ENCODE measurements at regions not wholly inside any gene's neighbourhood (a gene's known extent, or its start where the extent isn't known, plus 50 kb on each side); places are given as distances from the start of the nearest gene placed in this dataset.

DNA sequence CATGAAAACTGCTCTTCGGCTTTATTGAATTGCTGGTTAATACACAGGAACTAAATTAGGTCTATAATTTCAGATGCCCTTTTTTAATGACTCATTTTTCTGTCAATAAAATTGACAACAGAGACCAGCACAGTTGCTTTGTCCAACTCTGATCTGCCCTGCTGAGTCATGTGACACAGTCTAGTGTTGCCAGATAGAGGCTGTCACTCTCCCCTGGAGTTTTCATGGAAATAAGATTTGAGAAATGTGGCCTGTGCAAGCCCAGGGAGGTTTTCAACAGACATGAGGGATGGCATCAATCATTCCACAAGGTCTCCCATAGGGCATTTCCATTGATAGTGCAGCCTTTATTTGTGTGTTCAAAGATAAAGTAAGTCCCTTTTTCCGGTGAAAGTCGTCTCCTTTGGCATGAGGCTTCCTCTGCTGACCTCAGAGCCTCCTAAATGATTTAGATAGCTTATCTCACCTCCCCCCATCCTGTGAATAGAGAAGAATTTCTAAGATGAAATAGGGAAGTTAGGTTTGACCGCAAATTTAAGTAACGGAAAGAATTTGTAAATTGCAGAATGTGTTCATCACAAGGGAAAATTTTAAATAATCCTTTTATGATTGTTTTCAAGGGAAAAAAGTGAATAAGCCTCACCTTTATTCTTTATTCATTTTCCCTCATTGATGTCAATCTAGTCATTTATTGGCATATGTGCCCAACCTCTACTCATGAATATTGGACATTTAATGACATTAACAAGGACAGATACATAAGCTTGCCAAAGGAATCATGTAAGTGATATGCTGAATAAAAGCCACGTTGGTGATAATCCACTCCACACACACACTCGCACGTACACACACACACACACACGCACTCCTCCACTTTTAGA, 277.7 kb downstream of the ADGB start:
- Histone ChIP-seq H3K27ac (ENCODE audit: poor library complexity, severe bottlenecking) (no peak overlapping the region), H3K4me1 (ENCODE audit: insufficient read depth, poor library complexity, severe bottlenecking) (no peaks in the 10 kb centered on the region), H3K27me3 (ENCODE audit: insufficient read depth, poor library complexity, severe bottlenecking) (no peaks in the 10 kb centered on the region), H3K36me3 (ENCODE audit: low read depth) (no peaks in the 10 kb centered on the region), H3K9me3 (ENCODE audit: severe bottlenecking) (no peaks in the 10 kb centered on the region), H3K4me3 (ENCODE audit: severe bottlenecking) (no peak overlapping the region)
- ATAC-seq (ENCODE audit: low read depth) = no peak
- TF ChIP-seq, protein P1, sequence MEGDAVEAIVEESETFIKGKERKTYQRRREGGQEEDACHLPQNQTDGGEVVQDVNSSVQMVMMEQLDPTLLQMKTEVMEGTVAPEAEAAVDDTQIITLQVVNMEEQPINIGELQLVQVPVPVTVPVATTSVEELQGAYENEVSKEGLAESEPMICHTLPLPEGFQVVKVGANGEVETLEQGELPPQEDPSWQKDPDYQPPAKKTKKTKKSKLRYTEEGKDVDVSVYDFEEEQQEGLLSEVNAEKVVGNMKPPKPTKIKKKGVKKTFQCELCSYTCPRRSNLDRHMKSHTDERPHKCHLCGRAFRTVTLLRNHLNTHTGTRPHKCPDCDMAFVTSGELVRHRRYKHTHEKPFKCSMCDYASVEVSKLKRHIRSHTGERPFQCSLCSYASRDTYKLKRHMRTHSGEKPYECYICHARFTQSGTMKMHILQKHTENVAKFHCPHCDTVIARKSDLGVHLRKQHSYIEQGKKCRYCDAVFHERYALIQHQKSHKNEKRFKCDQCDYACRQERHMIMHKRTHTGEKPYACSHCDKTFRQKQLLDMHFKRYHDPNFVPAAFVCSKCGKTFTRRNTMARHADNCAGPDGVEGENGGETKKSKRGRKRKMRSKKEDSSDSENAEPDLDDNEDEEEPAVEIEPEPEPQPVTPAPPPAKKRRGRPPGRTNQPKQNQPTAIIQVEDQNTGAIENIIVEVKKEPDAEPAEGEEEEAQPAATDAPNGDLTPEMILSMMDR (IDR thresholded peaks at IDR 0.05; ENCODE audit: poor library complexity, severe bottlenecking) = no peak
- DNase-seq (ENCODE audit: low spot score) = no peak

DNA sequence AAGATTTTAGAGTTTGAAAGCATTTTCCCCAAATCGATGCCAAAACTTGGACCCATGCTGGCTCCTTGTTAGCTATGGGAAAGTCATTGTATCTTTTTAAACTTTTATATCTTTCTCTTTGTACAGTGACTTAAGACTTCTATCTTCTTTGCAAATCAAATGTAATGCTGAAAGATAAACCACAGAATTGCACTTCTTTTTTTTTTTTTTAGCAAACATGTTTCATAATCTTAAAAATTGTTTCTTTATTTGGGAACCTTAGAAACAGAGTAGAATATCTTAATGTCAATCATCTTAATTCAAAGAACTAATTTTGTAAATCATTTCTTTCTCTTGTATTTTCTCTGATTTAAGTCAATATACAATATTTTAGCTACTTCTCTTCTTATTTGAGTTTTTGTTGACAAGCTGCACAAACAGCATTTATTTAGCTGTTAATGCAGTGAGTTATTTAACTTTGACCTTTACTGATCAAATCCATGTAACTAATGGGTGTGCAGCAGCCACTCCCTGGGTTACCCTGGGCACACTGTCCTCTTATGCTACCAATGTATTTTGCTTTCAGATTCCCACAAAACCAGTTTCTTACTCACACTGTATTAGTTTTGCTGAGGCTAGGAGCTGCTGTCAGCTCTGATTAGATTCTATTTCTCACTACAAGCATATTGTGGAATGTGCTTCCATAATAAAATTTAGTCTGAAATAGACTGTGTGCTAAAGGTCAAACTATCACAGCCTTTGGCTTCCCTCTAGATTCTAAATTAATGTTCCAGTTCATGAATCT, 279.6 kb downstream of the ADGB start:
- H3K4me3 ChIP-seq (ENCODE audit: severe bottlenecking) = no peak overlapping the region
- no peak overlapping the region for H3K27ac ChIP-seq (ENCODE audit: poor library complexity, severe bottlenecking)
- TF ChIP-seq, protein P1 (IDR thresholded peaks at IDR 0.05; ENCODE audit: poor library complexity, severe bottlenecking) = no peak

DNA sequence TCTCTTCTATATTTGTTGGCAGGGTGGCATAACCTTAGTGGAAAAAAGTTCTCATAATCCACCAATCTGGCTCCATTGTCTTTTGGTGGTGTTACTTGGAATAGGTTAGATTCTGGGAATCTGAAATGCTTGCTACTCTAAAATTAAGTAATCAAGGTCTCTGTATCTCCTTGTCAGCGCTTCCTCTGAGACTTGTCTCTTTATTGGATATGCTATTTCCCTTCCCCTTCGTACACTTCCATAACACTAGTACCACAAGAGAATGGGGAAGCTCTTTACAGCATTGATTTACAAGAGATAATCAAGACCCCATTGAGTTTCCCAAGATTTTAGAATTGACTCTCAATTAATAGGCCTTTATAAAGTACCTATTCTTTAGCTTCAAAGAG, 280.2 kb downstream of the ADGB start:
- no peaks in the 10 kb centered on the region for H3K36me3 ChIP-seq (ENCODE audit: low read depth)
- H3K4me1 ChIP-seq (ENCODE audit: insufficient read depth, poor library complexity, severe bottlenecking) = no peaks in the 10 kb centered on the region
- ATAC-seq (ENCODE audit: low read depth) (no peak), DNase-seq (ENCODE audit: low spot score) (no peak)
- TF ChIP-seq, protein P1 (IDR thresholded peaks at IDR 0.05; ENCODE audit: poor library complexity, severe bottlenecking) = no peak
- H3K4me3 ChIP-seq (ENCODE audit: severe bottlenecking) = no peak overlapping the region
- no peaks in the 10 kb centered on the region for H3K27me3 ChIP-seq (ENCODE audit: insufficient read depth, poor library complexity, severe bottlenecking)
- no peak overlapping the region for H3K27ac ChIP-seq (ENCODE audit: poor library complexity, severe bottlenecking)
- no peaks in the 10 kb centered on the region for H3K9me3 ChIP-seq (ENCODE audit: severe bottlenecking)

More for the DNA sequence above, 279.6 kb downstream of the ADGB start:
- ATAC-seq (ENCODE audit: low read depth) (no peak), DNase-seq (ENCODE audit: low spot score) (no peak)
- Histone ChIP-seq H3K9me3 (ENCODE audit: severe bottlenecking) (no peaks in the 10 kb centered on the region), H3K4me1 (ENCODE audit: insufficient read depth, poor library complexity, severe bottlenecking) (no peaks in the 10 kb centered on the region), H3K27me3 (ENCODE audit: insufficient read depth, poor library complexity, severe bottlenecking) (no peaks in the 10 kb centered on the region), H3K36me3 (ENCODE audit: low read depth) (no peaks in the 10 kb centered on the region)

DNA sequence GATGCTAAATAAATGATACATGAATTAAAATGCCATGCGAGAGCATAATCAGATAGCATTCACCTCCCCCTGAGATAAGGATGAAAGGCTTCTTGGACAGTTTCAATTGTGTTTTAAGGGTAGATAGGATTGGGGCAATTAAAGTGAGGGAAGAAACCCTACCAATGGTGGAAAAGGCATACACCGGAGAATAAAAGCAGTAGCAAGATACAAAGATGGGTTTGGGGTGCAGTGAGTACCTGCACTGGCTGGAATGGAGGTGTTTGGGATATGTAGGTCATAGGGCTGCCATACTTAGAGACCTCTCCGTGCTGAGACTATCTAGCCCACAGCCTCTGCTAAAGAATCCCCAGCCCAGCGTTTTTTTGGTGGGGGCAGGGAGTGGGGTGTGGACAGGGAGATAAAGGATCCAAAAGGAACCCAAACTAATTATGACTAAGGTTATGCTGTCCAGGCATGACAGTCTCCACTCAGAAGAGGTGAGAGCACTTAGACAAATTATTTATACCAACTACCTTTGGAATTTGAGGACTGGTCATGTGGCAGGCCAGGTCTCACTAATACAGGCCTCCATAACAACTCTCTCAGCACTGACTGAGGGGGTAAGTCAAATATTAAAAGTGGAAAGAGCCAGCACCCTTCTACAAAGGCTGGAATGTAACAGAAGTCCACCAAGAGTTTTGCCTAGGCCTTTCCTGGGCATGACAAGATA, 280.8 kb downstream of the ADGB start:
- DNase-seq (ENCODE audit: low spot score) (no peak), ATAC-seq (ENCODE audit: low read depth) (no peak)
- Histone ChIP-seq H3K4me1 (ENCODE audit: insufficient read depth, poor library complexity, severe bottlenecking) (no peaks in the 10 kb centered on the region), H3K27me3 (ENCODE audit: insufficient read depth, poor library complexity, severe bottlenecking) (no peaks in the 10 kb centered on the region), H3K9me3 (ENCODE audit: severe bottlenecking) (no peaks in the 10 kb centered on the region), H3K4me3 (ENCODE audit: severe bottlenecking) (no peak overlapping the region), H3K27ac (ENCODE audit: poor library complexity, severe bottlenecking) (no peak overlapping the region), H3K36me3 (ENCODE audit: low read depth) (no peaks in the 10 kb centered on the region)
- TF ChIP-seq, protein P1 (IDR thresholded peaks at IDR 0.05; ENCODE audit: poor library complexity, severe bottlenecking) = no peak

All from RWPE2 (cell line).